Inflammatory macrophage treated with lipopolysaccharide for 4 hours (primary cell): ENCODE measurements at regions not wholly inside any gene's neighbourhood (a gene's known extent, or its start where the extent isn't known, plus 50 kb on each side); places are given as distances from the start of the nearest gene placed in this dataset.
"Not testable (repeated sequence)": the region's sequence is repeated elsewhere in the genome, so short reads cannot be mapped to it uniquely, and the experiment has no call there.

Experiments
- DNase-seq: peaks from one replicate; pipeline ENCODE4 v3.0.0-alpha.2; 2020

- no peak for DNase-seq
Observed at GRCh38 chr13:56586976-56587375, 553.7 kb upstream of the PRR20A start.

GRCh38 chr13:56615572-56615971 is 525.1 kb upstream of the PRR20A start:
- no peak for DNase-seq

DNA sequence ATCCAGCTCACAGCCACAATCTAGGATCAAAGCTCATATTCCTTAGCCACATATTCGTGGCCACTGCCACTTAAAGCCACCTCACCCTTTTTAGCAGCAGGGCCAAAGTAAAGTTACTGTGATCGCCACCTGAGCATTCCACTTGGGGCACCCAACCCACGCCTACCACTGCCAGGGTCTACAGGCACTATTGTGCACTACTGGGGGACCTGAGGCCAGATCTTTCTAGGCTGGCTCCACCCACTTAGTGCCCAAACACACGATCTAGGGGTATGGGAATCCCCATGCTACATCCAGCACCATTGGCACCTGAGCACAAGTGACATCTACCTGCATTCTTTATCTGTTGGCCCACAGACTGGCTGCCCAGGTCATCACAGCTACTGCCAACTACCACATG is 517.9 kb upstream of the PRR20A start:
- no peak for DNase-seq

GRCh38 chr13:56628886-56629285 is 511.8 kb upstream of the PRR20A start:
- DNase-seq = not testable (repeated sequence)

DNA sequence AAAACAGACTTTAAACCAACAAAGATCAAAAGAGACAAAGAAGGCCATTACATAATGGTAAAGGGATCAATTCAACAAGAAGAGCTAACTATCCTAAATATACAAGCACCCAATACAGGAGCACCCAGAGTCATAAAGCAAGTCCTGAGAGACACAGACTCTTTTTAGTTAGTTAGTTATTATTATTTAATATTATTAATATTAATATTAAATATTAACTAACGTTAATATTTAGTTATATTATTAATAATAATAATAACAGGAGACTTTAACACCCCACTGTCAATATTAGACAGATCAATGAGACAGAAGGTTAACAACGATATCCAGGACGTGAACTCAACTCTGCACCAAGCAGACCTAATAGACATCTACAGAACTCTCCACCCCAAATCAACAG is 509.7 kb upstream of the PRR20A start:
- not testable (repeated sequence) for DNase-seq

- DNase-seq = no peak
Observed at GRCh38 chr13:56653043-56653442, 487.7 kb upstream of the PRR20A start.

DNA sequence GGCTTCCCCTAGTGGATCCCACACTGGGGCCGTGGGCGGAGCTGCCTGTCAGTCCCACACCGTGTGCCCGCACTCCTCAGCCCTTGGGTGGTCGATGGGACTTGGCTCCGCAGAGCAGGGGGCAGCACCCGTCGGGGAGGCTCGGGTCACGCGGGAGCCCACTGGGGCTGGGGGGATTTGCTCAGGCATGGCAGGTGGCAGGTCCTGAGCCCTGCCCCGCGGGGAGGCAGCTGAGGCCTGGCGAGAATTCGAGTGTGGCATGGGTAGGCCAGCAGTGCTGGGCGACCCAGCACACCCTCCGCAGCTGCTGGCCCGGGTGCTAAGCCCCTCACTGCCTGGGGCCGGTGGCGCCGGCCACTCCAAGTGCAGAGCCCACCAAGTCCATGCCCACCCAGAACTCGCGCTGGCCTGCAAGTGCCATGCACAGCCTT is 481.7 kb upstream of the PRR20A start:
- no peak for DNase-seq

GRCh38 chr13:56670563-56670962 is 470.2 kb upstream of the PRR20A start:
- no peak for DNase-seq

DNA sequence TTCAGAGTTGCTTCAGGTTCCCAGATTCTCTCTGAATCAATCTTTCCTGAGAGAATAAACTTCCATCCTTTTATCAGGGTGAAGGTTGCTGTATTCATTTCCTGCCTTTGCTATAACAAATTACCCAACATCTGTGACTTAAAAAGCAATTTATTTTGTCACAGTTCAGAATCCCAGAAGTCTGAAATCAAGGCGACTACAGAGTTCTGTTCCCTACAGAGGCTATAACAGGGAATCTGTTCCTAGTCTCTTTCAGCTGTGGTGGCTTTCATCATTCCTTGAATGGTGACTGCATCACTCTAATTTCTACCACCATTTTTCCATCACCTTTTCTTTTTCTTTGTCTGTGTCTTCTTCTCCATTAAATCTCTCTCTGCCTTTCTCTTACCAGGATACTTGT is 459.3 kb upstream of the PRR20A start:
- DNase-seq = no peak

GRCh38 chr13:56687131-56687530 is 453.6 kb upstream of the PRR20A start:
- DNase-seq = no peak

GRCh38 chr13:56697011-56697410 is 443.7 kb upstream of the PRR20A start:
- no peak for DNase-seq

DNA sequence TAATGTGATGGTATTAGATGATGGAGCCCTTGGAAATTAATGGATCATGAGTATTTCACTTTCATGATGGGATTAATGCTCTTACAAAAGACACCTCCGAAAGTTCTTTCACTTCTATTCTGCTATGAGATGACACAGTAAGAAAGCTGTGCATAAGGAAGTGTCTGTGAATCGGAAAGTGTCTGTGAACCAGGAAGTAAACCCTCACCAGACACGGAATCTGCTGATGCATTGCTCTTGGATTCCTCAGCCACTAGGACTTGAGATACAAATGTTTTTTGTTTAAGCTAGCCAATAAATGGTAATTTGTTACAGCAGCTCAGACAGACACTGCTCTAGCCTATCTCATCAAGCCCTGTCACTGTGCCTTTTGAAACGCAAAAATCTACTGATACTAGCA is 440.4 kb upstream of the PRR20A start:
- no peak for DNase-seq

GRCh38 chr13:56706485-56706884 is 434.2 kb upstream of the PRR20A start:
- no peak for DNase-seq

- no peak for DNase-seq
Observed at GRCh38 chr13:56713656-56714055, 427.1 kb upstream of the PRR20A start.

- no peak for DNase-seq
Observed at GRCh38 chr13:56718791-56719190, 421.9 kb upstream of the PRR20A start.

DNA sequence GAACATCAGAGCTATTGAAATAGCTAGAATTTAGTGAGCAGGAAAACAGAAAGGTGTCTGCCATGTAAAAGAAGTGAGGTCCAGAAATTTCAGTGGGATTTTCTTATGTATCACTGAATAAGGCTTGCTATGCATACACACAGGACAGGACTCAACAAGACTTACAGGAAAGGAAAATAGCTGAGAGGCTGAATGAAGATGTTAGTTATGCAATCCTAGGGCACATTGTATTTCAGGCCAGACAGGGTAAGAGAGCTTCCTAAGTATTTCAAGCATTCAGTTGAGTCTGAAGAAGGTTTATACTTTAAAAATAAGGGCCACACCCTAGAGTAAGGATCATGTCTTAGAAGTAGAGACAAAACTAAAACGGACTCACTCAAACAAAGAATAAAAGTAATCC is 419.9 kb upstream of the PRR20A start:
- no peak for DNase-seq

DNA sequence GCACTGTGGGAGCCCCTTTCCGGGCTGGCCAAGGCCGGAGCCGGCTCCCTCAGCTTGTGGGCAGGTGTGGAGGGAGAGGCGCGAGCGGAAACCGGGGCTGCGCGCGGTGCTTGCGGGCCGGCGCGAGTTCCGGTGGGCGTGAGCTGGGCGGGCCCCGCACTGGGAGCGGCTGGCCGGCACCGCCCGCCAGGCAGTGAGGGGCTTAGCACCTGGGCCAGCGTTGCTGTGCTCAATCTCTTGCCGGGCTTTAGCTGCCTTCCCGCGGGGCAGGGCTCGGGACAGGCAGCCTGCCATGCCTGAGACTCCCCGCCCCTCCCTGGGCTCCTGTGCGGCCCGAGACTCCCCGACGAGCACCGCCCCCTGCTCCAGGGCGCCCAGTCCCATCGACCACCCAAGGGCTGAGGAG is 405.2 kb upstream of the PRR20A start:
- no peak for DNase-seq

GRCh38 chr13:56736966-56737365 is 403.8 kb upstream of the PRR20A start:
- DNase-seq = no peak

DNA sequence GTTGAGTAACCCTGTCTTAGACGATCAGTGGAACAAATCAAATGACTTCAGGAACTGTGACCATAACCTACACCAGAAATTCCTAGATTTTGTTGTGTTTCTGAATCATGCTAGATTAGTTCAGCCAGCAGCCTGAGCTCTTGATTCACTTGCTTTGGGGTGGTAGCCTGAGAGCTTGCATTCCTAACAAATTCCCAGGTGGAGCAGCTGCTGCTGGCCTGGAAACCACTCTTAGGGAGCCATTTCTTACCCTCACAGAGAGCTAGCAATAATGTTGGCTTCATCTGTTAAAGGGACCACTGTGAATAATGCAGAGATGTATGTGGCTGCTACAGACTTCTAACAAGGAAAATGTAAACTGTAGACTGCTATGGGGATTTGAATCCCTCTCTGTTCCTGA is 388.1 kb upstream of the PRR20A start:
- no peak for DNase-seq

- DNase-seq = no peak
Observed at GRCh38 chr13:56755181-56755935, 385.4 kb upstream of the PRR20A start.

GRCh38 chr13:56763333-56763732 is 377.4 kb upstream of the PRR20A start:
- DNase-seq = not testable (repeated sequence)

DNA sequence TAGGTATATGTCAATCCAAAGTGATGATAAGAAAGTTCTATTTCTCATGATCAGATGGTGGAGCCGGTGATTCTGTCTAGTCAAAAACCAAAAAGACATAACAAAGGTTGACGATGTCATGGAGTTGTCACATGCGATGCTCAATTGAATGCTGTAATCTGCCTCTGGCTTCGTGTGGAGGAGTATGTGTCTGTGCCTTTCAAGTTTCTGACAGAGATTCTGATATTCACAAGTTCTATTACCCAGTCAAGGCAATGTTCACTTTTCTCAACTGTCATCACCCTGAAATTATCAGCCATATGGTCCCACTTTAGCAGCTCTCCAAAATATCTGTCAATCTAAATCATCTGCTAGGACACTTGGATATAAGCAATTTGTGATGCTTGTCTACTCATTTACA is 367.6 kb upstream of the PRR20A start:
- no peak for DNase-seq

GRCh38 chr13:56789527-56789926 is 351.2 kb upstream of the PRR20A start:
- no peak for DNase-seq

GRCh38 chr13:56837161-56837560 is 303.6 kb upstream of the PRR20A start:
- DNase-seq = no peak

GRCh38 chr13:56850852-56851251 is 289.9 kb upstream of the PRR20A start:
- no peak for DNase-seq
